SK-N-SH treated with all-trans-retinoic acid at 6 μM for 48 hours (cell line): ENCODE measurements at regions not wholly inside any gene's neighbourhood (a gene's known extent, or its start where the extent isn't known, plus 50 kb on each side); places are given as distances from the start of the nearest gene placed in this dataset.

Experiments
- ATAC-seq: fragments of 200-7000 bp; cut with Tn5 transposase; 3 replicates; pipeline ENCODE4 v1.9.1; 2020; ENCODE audit warnings: mild to moderate bottlenecking, moderate library complexity
- ARNTL ChIP-seq: fragments of 450-650 bp; formaldehyde crosslinking; IDR thresholded peaks from 2 replicates; pipeline ENCODE4 v1.5.0; 2020; ENCODE audit warnings: low read depth, mild to moderate bottlenecking, moderate library complexity, borderline replicate concordance
- BACH2 ChIP-seq: fragments of 250-450 bp; sonication (Bioruptor Pico); IDR thresholded peaks from 2 replicates; pipeline ENCODE4 v1.9.0; 2021; ENCODE audit warnings: mild to moderate bottlenecking, borderline replicate concordance
- CSDC2 ChIP-seq: fragments of 250-450 bp; sonication (Bioruptor Pico); IDR thresholded peaks from 2 replicates; pipeline ENCODE4 v1.5.0; 2020; ENCODE audit warnings: mild to moderate bottlenecking, moderate library complexity
- ESRRG ChIP-seq: fragments of 250-450 bp; sonication (Bioruptor Pico); IDR thresholded peaks from 2 replicates; pipeline ENCODE4 v1.6.1; 2021; ENCODE audit warnings: mild to moderate bottlenecking
- GLIS3 ChIP-seq: fragments of 250-450 bp; sonication (Bioruptor Pico); IDR thresholded peaks from 2 replicates; pipeline ENCODE4 v1.5.0; 2020; ENCODE audit warnings: mild to moderate bottlenecking, moderate library complexity
- ISL1 ChIP-seq: fragments of 250-450 bp; sonication (Bioruptor Pico); IDR thresholded peaks from 2 replicates; pipeline ENCODE4 v2.1.2; 2022; ENCODE audit warnings: mild to moderate bottlenecking, moderate library complexity
- OSR1 ChIP-seq: fragments of 250-450 bp; sonication (Bioruptor Pico); IDR thresholded peaks from 2 replicates; pipeline ENCODE4 v1.8.0; 2022; ENCODE audit warnings: moderate library complexity, mild to moderate bottlenecking, inconsistent platforms
- PATZ1 ChIP-seq: fragments of 250-450 bp; sonication (Bioruptor Pico); IDR thresholded peaks from 2 replicates; pipeline ENCODE4 v1.8.0; 2020; ENCODE audit warnings: mild to moderate bottlenecking, moderate library complexity, borderline replicate concordance
- POU6F1 ChIP-seq: fragments of 250-450 bp; sonication (Bioruptor Pico); IDR thresholded peaks from 2 replicates; pipeline ENCODE4 v1.8.0; 2021; ENCODE audit warnings: low read depth, mild to moderate bottlenecking, moderate library complexity, borderline replicate concordance
- PPARA ChIP-seq: fragments of 250-450 bp; sonication (Bioruptor Pico); IDR thresholded peaks from 2 replicates; pipeline ENCODE4 v1.5.0; 2020; ENCODE audit warnings: mild to moderate bottlenecking, borderline replicate concordance
- RARB ChIP-seq: fragments of 250-450 bp; sonication (Bioruptor Pico); IDR thresholded peaks from 2 replicates; pipeline ENCODE4 v1.8.0; 2021; ENCODE audit warnings: mild to moderate bottlenecking, moderate library complexity
- SNAI2 ChIP-seq: fragments of 250-450 bp; sonication (Bioruptor Pico); IDR thresholded peaks from 2 replicates; pipeline ENCODE4 v1.5.0; 2020; ENCODE audit warnings: mild to moderate bottlenecking, moderate library complexity
- TCF4 ChIP-seq: fragments of 250-450 bp; sonication (Bioruptor Pico); IDR thresholded peaks from 2 replicates; pipeline ENCODE4 v1.8.0; 2021; ENCODE audit warnings: mild to moderate bottlenecking, moderate library complexity, borderline replicate concordance
- TOX ChIP-seq: fragments of 250-450 bp; sonication (Bioruptor Pico); IDR thresholded peaks from 2 replicates; pipeline ENCODE4 v1.8.0; 2021; ENCODE audit warnings: mild to moderate bottlenecking, moderate library complexity, borderline replicate concordance
- TSHZ2 ChIP-seq: fragments of 250-450 bp; sonication (Bioruptor Pico); IDR thresholded peaks from 2 replicates; pipeline ENCODE4 v1.5.0; 2020; ENCODE audit warnings: mild to moderate bottlenecking, moderate library complexity
- ZC3H10 ChIP-seq: fragments of 250-450 bp; sonication (Bioruptor Pico); IDR thresholded peaks from 2 replicates; pipeline ENCODE4 v1.5.1; 2021; ENCODE audit warnings: mild to moderate bottlenecking, moderate library complexity
- ZFP3 ChIP-seq: fragments of 250-450 bp; sonication (Bioruptor Pico); IDR thresholded peaks from 2 replicates; pipeline ENCODE4 v1.5.0; 2020; ENCODE audit warnings: mild to moderate bottlenecking, moderate library complexity
- ZFP30 ChIP-seq: fragments of 450-650 bp; formaldehyde crosslinking; IDR thresholded peaks from 2 replicates; pipeline ENCODE4 v1.5.0; 2022; ENCODE audit warnings: mild to moderate bottlenecking, moderate library complexity
- ZNF565 ChIP-seq: fragments of 450-650 bp; formaldehyde crosslinking; conservative IDR thresholded peaks from 2 replicates; pipeline ENCODE4 v1.5.0; 2020; ENCODE audit warnings: low read depth, mild to moderate bottlenecking, moderate library complexity
- ZNF8 ChIP-seq: fragments of 450-650 bp; formaldehyde crosslinking; IDR thresholded peaks from 2 replicates; pipeline ENCODE4 v1.5.0; 2020; ENCODE audit warnings: mild to moderate bottlenecking, moderate library complexity
- TF ChIP-seq, protein P1 (sequence below): fragments of 250-450 bp; sonication (Bioruptor Pico); IDR thresholded peaks from 2 replicates; pipeline ENCODE4 v1.5.1; 2020; ENCODE audit warnings: low read depth, mild to moderate bottlenecking, moderate library complexity

DNA sequence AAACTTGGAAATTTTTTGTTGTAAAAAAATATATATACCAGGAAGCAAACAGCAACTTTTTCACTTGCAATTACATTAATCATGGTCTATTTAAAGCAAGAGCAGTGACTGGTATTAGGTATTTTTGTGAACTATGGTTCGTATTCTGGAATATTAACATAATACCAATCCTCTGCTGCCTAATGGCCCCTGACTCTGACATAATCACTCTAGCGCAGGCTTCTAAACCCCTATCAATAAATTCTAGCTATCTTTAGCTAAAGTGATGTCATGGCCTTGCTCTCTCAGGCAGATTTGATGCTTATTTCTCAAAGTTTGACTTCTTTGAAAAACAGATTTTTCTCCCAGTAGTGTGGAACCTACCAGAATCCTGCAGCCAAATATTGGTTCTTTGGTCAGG, 808.3 kb downstream of the VGLL3 start:
- no peak for ATAC-seq
- TF ChIP-seq, protein P1, sequence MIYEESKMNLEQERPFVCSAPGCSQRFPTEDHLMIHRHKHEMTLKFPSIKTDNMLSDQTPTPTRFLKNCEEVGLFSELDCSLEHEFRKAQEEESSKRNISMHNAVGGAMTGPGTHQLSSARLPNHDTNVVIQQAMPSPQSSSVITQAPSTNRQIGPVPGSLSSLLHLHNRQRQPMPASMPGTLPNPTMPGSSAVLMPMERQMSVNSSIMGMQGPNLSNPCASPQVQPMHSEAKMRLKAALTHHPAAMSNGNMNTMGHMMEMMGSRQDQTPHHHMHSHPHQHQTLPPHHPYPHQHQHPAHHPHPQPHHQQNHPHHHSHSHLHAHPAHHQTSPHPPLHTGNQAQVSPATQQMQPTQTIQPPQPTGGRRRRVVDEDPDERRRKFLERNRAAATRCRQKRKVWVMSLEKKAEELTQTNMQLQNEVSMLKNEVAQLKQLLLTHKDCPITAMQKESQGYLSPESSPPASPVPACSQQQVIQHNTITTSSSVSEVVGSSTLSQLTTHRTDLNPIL (CRISPR knock-in tag) = no peak
- TF ChIP-seq PPARA (no peak), TSHZ2 (CRISPR knock-in tag) (no peak), PATZ1 (CRISPR knock-in tag) (no peak), RARB (CRISPR knock-in tag) (no peak), TCF4 (no peak), CSDC2 (CRISPR knock-in tag) (no peak), ZFP3 (CRISPR knock-in tag) (no peak), POU6F1 (CRISPR knock-in tag) (no peak), GLIS3 (CRISPR knock-in tag) (no peak), BACH2 (CRISPR knock-in tag) (no peak), ISL1 (no peak), TOX (CRISPR knock-in tag) (no peak), OSR1 (CRISPR knock-in tag) (no peak), ESRRG (CRISPR knock-in tag) (no peak), ZC3H10 (CRISPR knock-in tag) (no peak), ZNF565 (CRISPR knock-in tag) (no peak)

DNA sequence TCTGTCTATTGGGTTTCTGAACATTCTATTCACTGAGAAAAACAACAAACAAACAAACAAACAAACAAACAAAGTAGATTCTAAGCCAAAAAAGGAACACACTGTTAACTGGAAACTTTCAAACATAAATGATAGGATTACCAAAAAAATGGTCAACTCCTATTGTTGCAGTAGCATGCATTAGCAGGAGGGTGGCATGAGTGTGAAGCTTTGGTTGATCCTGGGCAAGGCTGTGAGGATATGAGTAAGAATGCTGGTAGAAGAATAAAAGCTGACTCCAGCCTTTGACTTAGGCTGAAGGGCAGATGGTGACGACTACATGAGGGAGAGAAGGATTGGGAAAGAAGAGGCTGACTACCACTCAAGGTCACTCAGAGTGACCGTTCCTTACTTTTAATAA, 810.3 kb downstream of the VGLL3 start:
- ATAC-seq = peak; percentile 54; the same call in 2 of the 3 replicates
- TF ChIP-seq ZC3H10 (CRISPR knock-in tag) (no peak), BACH2 (CRISPR knock-in tag) (no peak), OSR1 (CRISPR knock-in tag) (no peak)

DNA sequence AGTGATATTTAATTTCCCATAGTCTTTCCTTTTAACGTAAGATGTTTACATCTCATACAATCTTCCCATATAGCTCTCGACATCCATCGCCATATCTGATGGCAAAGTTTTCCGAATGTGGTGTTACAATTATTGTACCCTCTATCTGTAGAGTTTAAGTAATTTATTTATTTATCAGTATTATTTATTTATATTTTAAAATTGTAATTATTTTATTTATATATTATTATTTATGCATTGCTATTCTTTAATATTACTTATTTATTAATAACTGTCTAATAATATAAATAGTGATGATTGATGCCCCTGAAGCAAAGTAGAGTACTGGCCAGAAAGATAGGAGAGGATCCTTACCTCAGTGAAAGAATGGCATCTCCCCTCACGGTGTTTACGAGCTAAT, 812.9 kb downstream of the VGLL3 start:
- no peak for TF ChIP-seq ZNF8 (CRISPR knock-in tag)
- TF ChIP-seq ZFP3 (CRISPR knock-in tag) = no peak
- no peak for TF ChIP-seq TCF4
- TF ChIP-seq BACH2 (CRISPR knock-in tag) = no peak
- TF ChIP-seq ARNTL (CRISPR knock-in tag) = no peak
- TF ChIP-seq ISL1 = no peak
- no peak for TF ChIP-seq ESRRG (CRISPR knock-in tag)
- TF ChIP-seq SNAI2 (CRISPR knock-in tag) = no peak
- no peak for TF ChIP-seq GLIS3 (CRISPR knock-in tag)
- no peak for TF ChIP-seq POU6F1 (CRISPR knock-in tag)
- TF ChIP-seq PATZ1 (CRISPR knock-in tag) = no peak
- no peak for TF ChIP-seq ZFP30 (CRISPR knock-in tag)
- TF ChIP-seq PPARA = no peak
- no peak for ATAC-seq
